ENCODE measurements at regions not wholly inside any gene's neighbourhood (a gene's known extent, or its start where the extent isn't known, plus 50 kb on each side); places are given as distances from the start of the nearest gene placed in this dataset.

DNA sequence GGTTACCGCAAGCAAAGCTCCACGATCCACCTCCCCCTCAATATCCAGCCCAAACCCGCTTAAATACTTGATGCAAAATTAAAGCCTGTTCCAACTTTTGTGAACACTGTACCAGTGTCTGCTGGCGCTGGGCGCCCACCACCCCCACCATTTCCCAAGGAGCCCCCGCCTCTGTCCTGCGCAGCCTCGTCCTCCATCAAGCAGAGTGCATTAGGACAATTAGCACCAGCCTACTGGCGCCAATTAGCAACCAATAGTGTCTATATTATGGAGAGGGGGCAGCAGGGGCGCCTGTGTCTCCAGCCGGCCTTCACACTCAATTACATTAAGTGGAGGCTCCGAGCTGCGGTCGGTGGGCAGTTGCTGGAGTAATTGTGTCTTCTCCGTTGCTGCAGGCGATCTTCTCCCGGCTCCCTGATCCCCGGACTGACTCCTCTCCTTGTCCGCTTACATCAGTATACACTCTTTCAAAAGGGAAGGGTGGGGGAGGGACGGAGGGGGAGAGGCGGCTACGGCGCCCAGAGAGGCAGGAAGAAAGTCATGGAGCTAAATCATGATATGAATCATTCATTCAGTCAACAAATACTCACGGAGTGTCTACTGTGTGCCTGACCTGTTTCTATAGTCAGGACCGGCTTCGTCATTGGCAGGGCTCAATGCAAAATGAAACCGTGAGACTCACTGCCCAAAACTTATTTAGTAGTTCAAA is 707.3 kb downstream of the MED13L start:
- TF ChIP-seq, protein P1, sequence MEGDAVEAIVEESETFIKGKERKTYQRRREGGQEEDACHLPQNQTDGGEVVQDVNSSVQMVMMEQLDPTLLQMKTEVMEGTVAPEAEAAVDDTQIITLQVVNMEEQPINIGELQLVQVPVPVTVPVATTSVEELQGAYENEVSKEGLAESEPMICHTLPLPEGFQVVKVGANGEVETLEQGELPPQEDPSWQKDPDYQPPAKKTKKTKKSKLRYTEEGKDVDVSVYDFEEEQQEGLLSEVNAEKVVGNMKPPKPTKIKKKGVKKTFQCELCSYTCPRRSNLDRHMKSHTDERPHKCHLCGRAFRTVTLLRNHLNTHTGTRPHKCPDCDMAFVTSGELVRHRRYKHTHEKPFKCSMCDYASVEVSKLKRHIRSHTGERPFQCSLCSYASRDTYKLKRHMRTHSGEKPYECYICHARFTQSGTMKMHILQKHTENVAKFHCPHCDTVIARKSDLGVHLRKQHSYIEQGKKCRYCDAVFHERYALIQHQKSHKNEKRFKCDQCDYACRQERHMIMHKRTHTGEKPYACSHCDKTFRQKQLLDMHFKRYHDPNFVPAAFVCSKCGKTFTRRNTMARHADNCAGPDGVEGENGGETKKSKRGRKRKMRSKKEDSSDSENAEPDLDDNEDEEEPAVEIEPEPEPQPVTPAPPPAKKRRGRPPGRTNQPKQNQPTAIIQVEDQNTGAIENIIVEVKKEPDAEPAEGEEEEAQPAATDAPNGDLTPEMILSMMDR (IDR thresholded peaks at IDR 0.05; ENCODE audit: low read depth, low read length) = no peak
- TF ChIP-seq, protein P2, sequence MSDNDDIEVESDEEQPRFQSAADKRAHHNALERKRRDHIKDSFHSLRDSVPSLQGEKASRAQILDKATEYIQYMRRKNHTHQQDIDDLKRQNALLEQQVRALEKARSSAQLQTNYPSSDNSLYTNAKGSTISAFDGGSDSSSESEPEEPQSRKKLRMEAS (IDR thresholded peaks at IDR 0.05; ENCODE audit: low read depth, low read length) = no peak
